CD4-positive, alpha-beta T cell treated with Interleukin-12 subunit alpha and Interleukin-12 subunit beta, for 1 hour (primary cell): ENCODE measurements at regions not wholly inside any gene's neighbourhood (a gene's known extent, or its start where the extent isn't known, plus 50 kb on each side); places are given as distances from the start of the nearest gene placed in this dataset.
"Not testable (repeated sequence)": the region's sequence is repeated elsewhere in the genome, so short reads cannot be mapped to it uniquely, and the experiment has no call there.

ENCODE experiments used
- DNase-seq: peaks from one replicate; pipeline ENCODE4 v3.0.0-alpha.2; 2020

- DNase-seq, result not testable (repeated sequence)
Observed at GRCh38 chr10:47711428-47711827, 52.0 kb downstream of the SYT15B start.

- DNase-seq, result not testable (repeated sequence)
Observed at GRCh38 chr10:47710443-47710842, 52.9 kb downstream of the SYT15B start.

- peak; percentile 79 for DNase-seq
Observed at GRCh38 chr10:47705698-47706414, 57.5 kb downstream of the SYT15B start.

- DNase-seq, result not testable (repeated sequence)
Observed at GRCh38 chr10:47701285-47701684, 62.1 kb downstream of the SYT15B start.

GRCh38 chr10:47699854-47700253 is 63.5 kb downstream of the SYT15B start:
- DNase-seq, result not testable (repeated sequence)

GRCh38 chr10:47696170-47696569 is 67.2 kb downstream of the SYT15B start:
- DNase-seq, result not testable (repeated sequence)

GRCh38 chr10:47695149-47695548 is 68.2 kb downstream of the SYT15B start:
- not testable (repeated sequence) for DNase-seq

GRCh38 chr10:47690304-47690703 is 73.1 kb downstream of the SYT15B start:
- not testable (repeated sequence) for DNase-seq

- not testable (repeated sequence) for DNase-seq
Observed at GRCh38 chr10:47683826-47684475, 79.4 kb downstream of the SYT15B start.

GRCh38 chr10:47681638-47681990 is 81.8 kb downstream of the SYT15B start:
- DNase-seq, result not testable (repeated sequence)

- not testable (repeated sequence) for DNase-seq
Observed at GRCh38 chr10:47680848-47681637, 82.3 kb downstream of the SYT15B start.

GRCh38 chr10:47676102-47676501 is 87.3 kb downstream of the SYT15B start:
- DNase-seq, result not testable (repeated sequence)

- not testable (repeated sequence) for DNase-seq
Observed at GRCh38 chr10:47675577-47675976, 87.8 kb downstream of the SYT15B start.

GRCh38 chr10:47673128-47673527 is 90.3 kb downstream of the SYT15B start:
- not testable (repeated sequence) for DNase-seq

GRCh38 chr10:47670857-47671256 is 92.5 kb downstream of the SYT15B start:
- DNase-seq, result not testable (repeated sequence)

GRCh38 chr10:47661955-47662577 is 101.3 kb downstream of the SYT15B start:
- not testable (repeated sequence) for DNase-seq

- DNase-seq, result not testable (repeated sequence)
Observed at GRCh38 chr10:47656732-47657131, 106.7 kb downstream of the SYT15B start.

- not testable (repeated sequence) for DNase-seq
Observed at GRCh38 chr10:47654161-47654560, 109.2 kb downstream of the SYT15B start.

- not testable (repeated sequence) for DNase-seq
Observed at GRCh38 chr10:47648594-47648993, 114.8 kb downstream of the SYT15B start.

GRCh38 chr10:47647523-47648101 is 115.8 kb downstream of the SYT15B start:
- DNase-seq, result not testable (repeated sequence)

GRCh38 chr10:47646686-47647273 is 116.6 kb downstream of the SYT15B start:
- DNase-seq, result peak; percentile 24

- not testable (repeated sequence) for DNase-seq
Observed at GRCh38 chr10:47626975-47627374, 103.5 kb upstream of the AGAP9 start.
